Fibroblast of skin of right quadriceps (primary cell): ENCODE measurements at regions not wholly inside any gene's neighbourhood (a gene's known extent, or its start where the extent isn't known, plus 50 kb on each side); places are given as distances from the start of the nearest gene placed in this dataset.

Source experiments
- DNase-seq: peaks from one replicate; pipeline ENCODE4 v3.0.0-alpha.2; 2013

GRCh38 chr6:127015858-127016257, 102.6 kb upstream of the RSPO3 start:
- DNase-seq: no peak

GRCh38 chr6:127019828-127020227, 98.6 kb upstream of the RSPO3 start:
- no peak for DNase-seq

- DNase-seq: peak; percentile 67
Observed at GRCh38 chr6:127022302-127022701, 96.2 kb upstream of the RSPO3 start.

- no peak for DNase-seq
Observed at GRCh38 chr6:127023001-127023778, 95.3 kb upstream of the RSPO3 start.

GRCh38 chr6:127026247-127026646, 92.2 kb upstream of the RSPO3 start:
- no peak for DNase-seq

GRCh38 chr6:127030111-127030510, 88.4 kb upstream of the RSPO3 start:
- DNase-seq: no peak

- DNase-seq: no peak
Observed at GRCh38 chr6:127030836-127031235, 87.6 kb upstream of the RSPO3 start.

- no peak for DNase-seq
Observed at GRCh38 chr6:127031511-127031910, 87.0 kb upstream of the RSPO3 start.

- no peak for DNase-seq
Observed at GRCh38 chr6:127032971-127033370, 85.5 kb upstream of the RSPO3 start.

- DNase-seq: peak; percentile 94
Observed at GRCh38 chr6:127051571-127052260, 66.8 kb upstream of the RSPO3 start.

GRCh38 chr6:127053032-127053874, 65.2 kb upstream of the RSPO3 start:
- peak; percentile 8 for DNase-seq

GRCh38 chr6:127053875-127054235, 64.6 kb upstream of the RSPO3 start:
- DNase-seq: no peak

GRCh38 chr6:127058027-127058426, 60.4 kb upstream of the RSPO3 start:
- peak; percentile 68 for DNase-seq

- DNase-seq: no peak
Observed at GRCh38 chr6:127058936-127059335, 59.5 kb upstream of the RSPO3 start.
